ENCODE measurements at regions not wholly inside any gene's neighbourhood (a gene's known extent, or its start where the extent isn't known, plus 50 kb on each side); places are given as distances from the start of the nearest gene placed in this dataset.

- no peak for TF ChIP-seq CTCF (IDR thresholded peaks at IDR 0.05; ENCODE audit: low read depth, low read length)
- TF ChIP-seq EZH2phosphoT487 (IDR thresholded peaks at IDR 0.05; ENCODE audit: low read depth), result no peak
These were observed 57.3 kb upstream of the BCAR3 start for GRCh38 chr1:93738926-93739325.
